Pancreas (tissue), 10 donors: ENCODE measurements at regions not wholly inside any gene's neighbourhood (a gene's known extent, or its start where the extent isn't known, plus 50 kb on each side); places are given as distances from the start of the nearest gene placed in this dataset.

Source experiments
- ATAC-seq, 4 donors: fragments of 200-7000 bp; cut with Tn5 transposase; one replicate each; pipeline versions ENCODE4 v1.8.0 to v1.9.1; 2020; ENCODE audit warnings: mild to moderate bottlenecking in 4 of 4, moderate library complexity in 4 of 4
- DNase-seq, 6 donors: peaks; one replicate each; pipeline ENCODE4 v3.0.0-alpha.2; 2020
- FAIRE-seq: peaks from 2 replicates; lab custom pipeline; 2012; peaks lifted over from hg19 to GRCh38; lab: Jason Lieb, UNC
- H3K27ac ChIP-seq, 4 donors: fragments of 200-600 bp; sonication (generic); 1 replicate in 3 of 4; 2 replicates in 1 of 4; pipeline versions ENCODE4 v1.5.0 to v1.8.0; 2020
- H3K27me3 ChIP-seq, 4 donors: fragments of 200-600 bp; one replicate each; pipeline ENCODE4 v1.8.0; 2021
- H3K36me3 ChIP-seq, 3 donors: fragments of 200-600 bp; sonication (generic) in 1 of 3; one replicate each; pipeline versions ENCODE4 v1.5.0 to v1.8.0; 2020 to 2021
- H3K4me1 ChIP-seq, 3 donors: fragments of 200-600 bp; one replicate each; pipeline ENCODE4 v1.8.0; 2021
- H3K4me3 ChIP-seq, 4 donors: fragments of 200-600 bp; sonication (generic) in 2 of 4; one replicate each; pipeline versions ENCODE4 v1.5.0 to v1.8.0; 2020 to 2021
- H3K9me3 ChIP-seq, 4 donors: fragments of 200-600 bp; one replicate each; pipeline ENCODE4 v1.8.0; 2021
- CTCF ChIP-seq, 4 donors: fragments of 200-600 bp; sonication (generic) in 3 of 4; IDR thresholded peaks; one replicate each; pipeline versions ENCODE4 v1.5.0 to v1.8.0; 2021; ENCODE audit warnings: antibody characterized with exemption in 4 of 4
- WGBS, 2 donors: extraction: QIAGEN DNeasy Blood & Tissue Kit; methylation state at CpG; one replicate each; pipeline ENCODE4 v1.1.7; 2013; 5-methylcytosine and 5-hydroxymethylcytosine counted together
- intact Hi-C, 3 donors: fragments of 100-400 bp; cut with DNase I; formaldehyde crosslinking; loops; one replicate each; pipeline versions ENCODE4 v1.11.1 to v1.14.2; 2022
- donor health status: healthy with polysubstance abuse.
- donor health status: DM: no; HTN: no; CAD: no; lungs with moderate emphysema.
- donor health status: DM: no; HTN: no; CAD: no.
- donor health status: control.
- donor health status: control.
- donor health status: Bipolar disorder and iron deficiency.
- donor health status: DM: yes; HTN: yes; CAD: no.
- donor health status: DM: no; HTN: no; CAD: no.
- donor health status: DM: no; HTN: no; CAD: no.
- donor health status: DM: yes; HTN: yes; CAD: no.

- ATAC-seq, result peak; percentile 36 to 61 (median 50)
- DNase-seq, result peak in 3 of 6 donors; percentile 13 to 30 (median 26)
- H3K27me3 ChIP-seq, result no peaks in the 10 kb centered on the region
- TF ChIP-seq CTCF (IDR thresholded peaks at IDR 0.05), result no peak
- H3K4me3 ChIP-seq, result peak overlapping the region in 1 of 4 donors; percentile 16
- H3K36me3 ChIP-seq, result no peaks in the 10 kb centered on the region
- no peak for FAIRE-seq
- no peaks in the 10 kb centered on the region for H3K9me3 ChIP-seq
- intact Hi-C loops, result no loop called here
- peak overlapping the region in 3 of 4 donors; percentile 42 to 61 (median 45) for H3K27ac ChIP-seq
- 14 to 20% methylated on average over 6 of the region's 6 CpGs for WGBS, 2 donors
- H3K4me1 ChIP-seq, result no peaks in the 10 kb centered on the region
Measured at GRCh38 chrX:94493405-94493804, 819.4 kb downstream of the FAM133A start.

- Histone ChIP-seq H3K36me3 (no peaks in the 10 kb centered on the region), H3K9me3 (peaks cover 0 to 2% (median 0%) of the 10 kb centered on the region in 4 donors), H3K27ac (no peak overlapping the region), H3K4me3 (no peak overlapping the region), H3K4me1 (no peaks in the 10 kb centered on the region), H3K27me3 (peaks cover 0 to 3% (median 0%) of the 10 kb centered on the region in 4 donors)
- intact Hi-C loops, result no loop called here
- 36 to 50% methylated on average over 2 of the region's 2 CpGs for WGBS, 2 donors
- FAIRE-seq (no peak), DNase-seq (no peak), ATAC-seq (no peak)
- no peak for TF ChIP-seq CTCF (IDR thresholded peaks at IDR 0.05)
Measured at GRCh38 chrX:94511564-94511963, 837.6 kb downstream of the FAM133A start.

- no peak for ATAC-seq
- H3K4me1 ChIP-seq, result no peaks in the 10 kb centered on the region
- H3K36me3 ChIP-seq, result no peaks in the 10 kb centered on the region
- no peak overlapping the region for H3K4me3 ChIP-seq
- intact Hi-C loops, result no loop called here
- no peak for TF ChIP-seq CTCF (IDR thresholded peaks at IDR 0.05)
- no peak overlapping the region for H3K27ac ChIP-seq
- H3K9me3 ChIP-seq, result peaks cover 0 to 3% (median 0%) of the 10 kb centered on the region in 4 donors
- WGBS, 2 donors, result 77 to 92% methylated on average over 1 of the region's 1 CpG
- no peak for DNase-seq
- FAIRE-seq, result no peak
- peaks cover 0 to 3% (median 0%) of the 10 kb centered on the region in 4 donors for H3K27me3 ChIP-seq
Measured at GRCh38 chrX:94515009-94515408, 841.0 kb downstream of the FAM133A start.

- WGBS, 2 donors, result 68 to 70% methylated on average over 1 of the region's 1 CpG
- intact Hi-C loops, result no loop called here
- Histone ChIP-seq H3K9me3 (peaks cover 0 to 3% (median 0%) of the 10 kb centered on the region in 4 donors), H3K36me3 (no peaks in the 10 kb centered on the region), H3K27ac (no peak overlapping the region), H3K27me3 (no peaks in the 10 kb centered on the region), H3K4me1 (no peaks in the 10 kb centered on the region), H3K4me3 (no peak overlapping the region)
- DNase-seq (no peak), ATAC-seq (no peak), FAIRE-seq (no peak)
- TF ChIP-seq CTCF (IDR thresholded peaks at IDR 0.05), result no peak
Measured at GRCh38 chrX:94524867-94525266, 850.9 kb downstream of the FAM133A start.

GRCh38 chrX:94545722-94546121, 871.7 kb downstream of the FAM133A start:
- DNase-seq (no peak), ATAC-seq (no peak), FAIRE-seq (no peak)
- WGBS, 2 donors, result 50 to 59% methylated on average over 2 of the region's 2 CpGs
- Histone ChIP-seq H3K27me3 (no peaks in the 10 kb centered on the region), H3K4me3 (no peak overlapping the region), H3K4me1 (no peaks in the 10 kb centered on the region), H3K36me3 (no peaks in the 10 kb centered on the region), H3K27ac (no peak overlapping the region), H3K9me3 (peaks cover 0 to 5% (median 0%) of the 10 kb centered on the region in 4 donors)
- intact Hi-C loops, result no loop called here
- no peak for TF ChIP-seq CTCF (IDR thresholded peaks at IDR 0.05)
